ENCODE measurements at regions not wholly inside any gene's neighbourhood (a gene's known extent, or its start where the extent isn't known, plus 50 kb on each side); places are given as distances from the start of the nearest gene placed in this dataset.

GRCh38 chr12:47362126-47362705, 282.5 kb upstream of the AMIGO2 start:
- TF ChIP-seq CTCF (conservative IDR thresholded peaks at IDR 0.05; ENCODE audit: low read depth, low read length) = no peak
- TF ChIP-seq EZH2 (IDR thresholded peaks at IDR 0.05; ENCODE audit: borderline replicate concordance, low read depth, low read length, poor library complexity, severe bottlenecking) = no peak
